ENCODE measurements at regions not wholly inside any gene's neighbourhood (a gene's known extent, or its start where the extent isn't known, plus 50 kb on each side); places are given as distances from the start of the nearest gene placed in this dataset.
A peak's percentile ranks its signal among the peaks of the same experiment; 100 is the strongest.

DNA sequence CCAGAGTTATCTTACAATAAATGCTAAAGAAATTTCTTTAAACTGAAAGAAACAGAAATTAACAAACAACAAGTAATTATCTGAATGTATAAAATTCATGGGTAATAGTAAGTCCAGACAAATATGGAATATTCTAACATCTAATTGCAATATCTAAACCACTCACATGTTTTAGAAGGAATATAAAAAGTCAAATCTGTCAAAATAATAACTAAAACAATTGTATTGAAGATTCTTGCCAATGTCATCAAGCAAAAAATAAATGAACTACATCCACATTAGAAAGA lies 942.9 kb upstream of the PCDH20 start:
- no peak for DNase-seq (ENCODE audit: low read depth)
- no peak overlapping the region for H3K4me3 ChIP-seq (ENCODE audit: low read depth, low read length)
- TF ChIP-seq, protein P1, sequence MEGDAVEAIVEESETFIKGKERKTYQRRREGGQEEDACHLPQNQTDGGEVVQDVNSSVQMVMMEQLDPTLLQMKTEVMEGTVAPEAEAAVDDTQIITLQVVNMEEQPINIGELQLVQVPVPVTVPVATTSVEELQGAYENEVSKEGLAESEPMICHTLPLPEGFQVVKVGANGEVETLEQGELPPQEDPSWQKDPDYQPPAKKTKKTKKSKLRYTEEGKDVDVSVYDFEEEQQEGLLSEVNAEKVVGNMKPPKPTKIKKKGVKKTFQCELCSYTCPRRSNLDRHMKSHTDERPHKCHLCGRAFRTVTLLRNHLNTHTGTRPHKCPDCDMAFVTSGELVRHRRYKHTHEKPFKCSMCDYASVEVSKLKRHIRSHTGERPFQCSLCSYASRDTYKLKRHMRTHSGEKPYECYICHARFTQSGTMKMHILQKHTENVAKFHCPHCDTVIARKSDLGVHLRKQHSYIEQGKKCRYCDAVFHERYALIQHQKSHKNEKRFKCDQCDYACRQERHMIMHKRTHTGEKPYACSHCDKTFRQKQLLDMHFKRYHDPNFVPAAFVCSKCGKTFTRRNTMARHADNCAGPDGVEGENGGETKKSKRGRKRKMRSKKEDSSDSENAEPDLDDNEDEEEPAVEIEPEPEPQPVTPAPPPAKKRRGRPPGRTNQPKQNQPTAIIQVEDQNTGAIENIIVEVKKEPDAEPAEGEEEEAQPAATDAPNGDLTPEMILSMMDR (conservative IDR thresholded peaks at IDR 0.05; ENCODE audit: low read depth, low read length) = no peak

GRCh38 chr13:62357887-62358645 lies 942.4 kb upstream of the PCDH20 start:
- DNase-seq (ENCODE audit: low read depth) = peak; percentile 18
- TF ChIP-seq, protein P1 (conservative IDR thresholded peaks at IDR 0.05; ENCODE audit: low read depth, low read length) = peak; percentile 74
- no peak overlapping the region for H3K4me3 ChIP-seq (ENCODE audit: low read depth, low read length)

DNA sequence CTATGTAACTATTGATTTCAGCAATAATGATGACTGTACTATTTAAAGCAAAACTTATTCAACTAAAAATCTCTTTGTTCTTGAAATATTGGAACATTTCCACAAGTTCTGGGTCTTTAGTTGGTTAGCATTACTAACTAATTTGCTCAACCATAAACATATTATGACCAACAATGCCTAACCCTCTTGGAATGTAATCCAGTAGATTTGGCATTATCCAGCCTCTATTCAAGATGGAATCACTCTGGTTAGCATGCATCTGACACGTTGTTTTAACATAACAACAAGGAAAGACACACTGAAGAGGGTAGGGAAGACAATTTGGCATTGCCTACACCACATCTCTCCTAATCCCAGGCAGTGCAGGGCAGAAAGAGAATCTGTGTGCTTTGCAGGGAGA lies 941.3 kb upstream of the PCDH20 start:
- TF ChIP-seq, protein P1 (conservative IDR thresholded peaks at IDR 0.05; ENCODE audit: low read depth, low read length) = no peak
- H3K4me3 ChIP-seq (ENCODE audit: low read depth, low read length) = no peak overlapping the region

GRCh38 chr13:62337109-62337880 lies 921.6 kb upstream of the PCDH20 start:
- H3K4me3 ChIP-seq (ENCODE audit: low read depth, low read length) = no peak overlapping the region
- no peak for DNase-seq (ENCODE audit: low read depth)
- TF ChIP-seq, protein P1 (conservative IDR thresholded peaks at IDR 0.05; ENCODE audit: low read depth, low read length) = no peak

More for the DNA sequence above, 941.3 kb upstream of the PCDH20 start:
- no peak for DNase-seq (ENCODE audit: low read depth)

GRCh38 chr13:62336507-62336906 lies 920.9 kb upstream of the PCDH20 start:
- no peak for DNase-seq (ENCODE audit: low read depth)
- H3K4me3 ChIP-seq (ENCODE audit: low read depth, low read length) = no peak overlapping the region
- TF ChIP-seq, protein P1 (conservative IDR thresholded peaks at IDR 0.05; ENCODE audit: low read depth, low read length) = no peak

DNA sequence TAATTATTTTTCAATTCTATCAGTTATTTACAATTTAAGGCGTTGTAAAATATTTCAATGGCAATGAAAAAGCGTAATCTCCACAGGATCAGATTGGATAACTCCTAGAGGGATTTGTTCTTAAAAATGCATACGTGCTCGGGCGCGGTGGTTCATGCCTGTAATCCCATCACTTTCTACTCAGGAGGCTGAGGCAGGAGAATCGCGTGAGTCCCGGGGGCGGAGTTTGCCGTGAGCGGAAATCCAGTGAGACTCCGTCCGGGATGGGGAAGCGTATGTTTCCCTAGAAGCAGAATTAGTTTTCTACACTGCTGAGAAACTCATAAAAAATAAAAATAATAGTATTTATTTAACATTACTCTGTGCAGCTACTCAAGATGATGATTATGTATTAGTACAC lies 917.8 kb upstream of the PCDH20 start:
- no peak for DNase-seq (ENCODE audit: low read depth)
- H3K4me3 ChIP-seq (ENCODE audit: low read depth, low read length) = no peak overlapping the region
- TF ChIP-seq, protein P1 (conservative IDR thresholded peaks at IDR 0.05; ENCODE audit: low read depth, low read length) = no peak
